MG63 (cell line): ENCODE measurements at regions not wholly inside any gene's neighbourhood (a gene's known extent, or its start where the extent isn't known, plus 50 kb on each side); places are given as distances from the start of the nearest gene placed in this dataset.
A peak's percentile ranks its signal among the peaks of the same experiment; 100 is the strongest.

Experiments used
- DNase-seq: peaks from one replicate; pipeline ENCODE4 v3.0.0-alpha.2; 2020
- H3K27me3 ChIP-seq: fragments of 250-450 bp; sonication (Bioruptor Pico); 2 replicates; pipeline ENCODE4 v1.5.1; 2020; ENCODE audit warnings: mild to moderate bottlenecking, moderate library complexity
- H3K36me3 ChIP-seq: fragments of 250-450 bp; sonication (Bioruptor Pico); 2 replicates; pipeline ENCODE4 v1.5.1; 2020; ENCODE audit warnings: mild to moderate bottlenecking, moderate library complexity
- H3K4me3 ChIP-seq: fragments of 250-450 bp; sonication (Bioruptor Pico); 2 replicates; pipeline ENCODE4 v1.5.1; 2020; ENCODE audit warnings: mild to moderate bottlenecking, moderate library complexity
- H3K9me3 ChIP-seq: fragments of 250-450 bp; sonication (Bioruptor Pico); 2 replicates; pipeline ENCODE4 v1.5.1; 2020; ENCODE audit warnings: mild to moderate bottlenecking, moderate library complexity

DNA sequence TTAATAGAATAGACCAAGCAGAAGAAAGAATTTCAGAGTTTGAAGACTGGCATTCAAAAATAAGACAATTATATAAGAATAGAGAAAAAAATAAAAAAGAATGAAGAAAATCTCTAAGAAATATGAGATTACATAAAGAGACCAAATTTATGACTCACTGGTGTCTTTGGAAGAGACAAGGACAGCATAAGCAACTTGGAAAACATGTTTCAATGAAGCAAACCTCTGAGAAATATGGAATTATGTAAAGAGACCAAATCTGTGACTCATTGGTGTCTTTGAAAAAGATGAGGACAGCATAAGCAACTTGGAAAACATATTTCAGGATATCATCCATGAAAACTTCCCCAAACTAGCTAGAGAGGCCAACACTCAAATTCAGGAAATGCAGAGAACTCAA is 60.4 kb upstream of the LYPLAL1 start:
- Histone ChIP-seq H3K4me3 (no peak overlapping the region), H3K36me3 (no peaks in the 10 kb centered on the region), H3K9me3 (peaks cover 26% of the 10 kb centered on the region), H3K27me3 (no peaks in the 10 kb centered on the region)
- no peak for DNase-seq

DNA sequence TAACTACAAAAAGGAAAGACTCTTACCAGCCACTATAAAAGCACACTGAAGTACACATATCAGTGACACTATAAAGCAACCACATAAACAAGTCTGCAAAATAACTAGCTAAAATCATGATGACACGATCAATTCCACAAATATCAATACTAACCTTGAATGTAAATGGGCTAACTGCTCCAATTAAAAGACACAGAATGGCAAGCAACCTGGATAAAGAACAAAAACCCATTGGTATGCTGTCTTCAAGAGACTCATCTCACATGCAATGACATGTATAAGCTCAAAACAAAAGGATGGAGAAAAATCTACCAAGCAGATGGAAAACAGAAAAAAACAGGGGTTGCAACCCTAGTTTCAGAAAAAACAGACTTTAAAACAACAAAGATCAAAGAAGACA is 59.7 kb upstream of the LYPLAL1 start:
- DNase-seq: no peak
- H3K36me3 ChIP-seq: no peaks in the 10 kb centered on the region
- no peak overlapping the region for H3K4me3 ChIP-seq
- H3K27me3 ChIP-seq: no peaks in the 10 kb centered on the region
- peaks cover 26% of the 10 kb centered on the region for H3K9me3 ChIP-seq

- H3K9me3 ChIP-seq: no peaks in the 10 kb centered on the region; the same call in 1 of the 2 replicates
- DNase-seq: no peak
- H3K36me3 ChIP-seq: no peaks in the 10 kb centered on the region
- H3K27me3 ChIP-seq: no peaks in the 10 kb centered on the region
- no peak overlapping the region for H3K4me3 ChIP-seq
Measured at GRCh38 chr1:219119839-219120238, 53.8 kb upstream of the LYPLAL1 start.

DNA sequence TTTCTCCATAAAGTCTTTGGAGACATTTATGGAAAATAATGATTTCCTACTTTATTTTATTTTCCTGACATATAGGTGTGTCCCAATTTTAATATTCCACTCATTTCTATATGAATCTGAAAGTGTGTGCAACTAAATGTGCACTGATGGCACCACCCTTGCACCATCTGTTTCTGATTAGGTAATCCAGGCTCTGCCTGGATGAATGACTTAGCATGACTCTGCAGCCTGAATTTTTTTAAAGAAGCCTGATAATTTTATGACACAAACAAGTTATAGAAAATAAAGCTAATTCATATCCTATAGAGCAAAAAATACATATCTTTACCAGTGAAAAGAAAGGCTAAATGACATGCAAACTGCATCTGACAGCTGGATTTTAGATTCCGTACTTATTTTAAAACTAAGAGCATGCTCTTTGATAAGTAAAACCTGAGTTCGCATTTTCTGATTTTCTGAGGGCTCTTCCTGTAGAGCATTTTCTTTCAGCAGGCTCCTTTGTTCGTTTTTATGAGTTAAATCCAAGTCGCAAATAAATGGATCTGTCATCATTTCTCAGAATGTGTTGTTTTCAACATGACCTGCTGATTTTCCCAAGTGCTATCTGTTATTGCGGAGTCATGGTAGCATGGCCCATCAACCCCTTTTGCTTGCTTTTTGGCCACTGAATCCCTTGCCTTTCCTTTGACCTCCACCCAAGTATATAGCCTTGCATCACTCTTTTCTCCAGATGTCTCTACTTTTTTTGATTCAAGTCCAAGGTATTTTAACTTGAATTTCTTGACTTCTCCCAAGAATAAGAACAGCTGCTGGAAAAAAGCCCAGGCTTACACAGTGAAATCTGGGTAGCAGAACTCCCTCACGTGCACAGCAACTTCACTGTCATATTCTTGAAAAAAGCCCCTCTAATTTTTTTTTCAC is 52.8 kb upstream of the LYPLAL1 start:
- H3K4me3 ChIP-seq: no peak overlapping the region
- no peaks in the 10 kb centered on the region for H3K36me3 ChIP-seq
- peak; percentile 68 for DNase-seq
- no peaks in the 10 kb centered on the region for H3K27me3 ChIP-seq
- no peaks in the 10 kb centered on the region; the same call in 1 of the 2 replicates for H3K9me3 ChIP-seq

GRCh38 chr1:219121679-219122078 is 52.0 kb upstream of the LYPLAL1 start:
- no peaks in the 10 kb centered on the region for H3K36me3 ChIP-seq
- no peaks in the 10 kb centered on the region; the same call in 1 of the 2 replicates for H3K9me3 ChIP-seq
- peak; percentile 48 for DNase-seq
- no peaks in the 10 kb centered on the region for H3K27me3 ChIP-seq
- H3K4me3 ChIP-seq: no peak overlapping the region

GRCh38 chr1:219123036-219123435 is 50.6 kb upstream of the LYPLAL1 start:
- Histone ChIP-seq H3K4me3 (no peak overlapping the region), H3K9me3 (no peaks in the 10 kb centered on the region), H3K36me3 (no peaks in the 10 kb centered on the region), H3K27me3 (no peaks in the 10 kb centered on the region)
- DNase-seq: peak; percentile 44
